Tibial nerve (tissue), 4 donors: ENCODE measurements at regions not wholly inside any gene's neighbourhood (a gene's known extent, or its start where the extent isn't known, plus 50 kb on each side); places are given as distances from the start of the nearest gene placed in this dataset.

Source experiments
- DNase-seq, 2 donors: peaks; one replicate each; pipeline ENCODE4 v3.0.0-alpha.2; 2019; ENCODE audit warnings: low spot score in 2 of 2
- H3K27ac ChIP-seq, 4 donors: fragments of 200-600 bp; sonication (generic) in 3 of 4; one replicate each; pipeline ENCODE4 v1.5.1; 2017 to 2019; ENCODE audit warnings: mild to moderate bottlenecking in 1 of 4
- H3K27me3 ChIP-seq, 2 donors: fragments of 200-600 bp; sonication (generic) in 1 of 2; one replicate each; pipeline versions ENCODE4 v1.5.1 to v1.6.0; 2017 to 2019
- H3K36me3 ChIP-seq, 3 donors: fragments of 200-600 bp; sonication (generic); one replicate each; pipeline ENCODE4 v1.5.1; 2018 to 2019
- H3K4me1 ChIP-seq, 4 donors: fragments of 200-600 bp; sonication (generic) in 3 of 4; one replicate each; pipeline ENCODE4 v1.5.1; 2017 to 2019
- H3K4me3 ChIP-seq, 4 donors: fragments of 200-600 bp; sonication (generic) in 3 of 4; one replicate each; pipeline ENCODE4 v1.5.1; 2017 to 2019; ENCODE audit warnings: mild to moderate bottlenecking in 1 of 4, moderate library complexity in 1 of 4
- H3K9me3 ChIP-seq, 4 donors: fragments of 200-600 bp; sonication (generic) in 3 of 4; one replicate each; pipeline ENCODE4 v1.5.1; 2017 to 2019
- EP300 ChIP-seq, 2 donors: sonication (generic); formaldehyde crosslinking; IDR thresholded peaks; one replicate each; pipeline ENCODE4 v1.6.1; 2017; ENCODE audit warnings: antibody characterized with exemption in 2 of 2, mild to moderate bottlenecking in 1 of 2
- POLR2A ChIP-seq, 2 donors: fragments of 450-650 bp; IDR thresholded peaks; one replicate each; pipeline ENCODE4 v1.6.1; 2017; ENCODE audit warnings: antibody characterized with exemption in 2 of 2, mild to moderate bottlenecking in 2 of 2, moderate library complexity in 2 of 2
- WGBS, 2 donors: methylation state at CpG; one replicate each; pipeline ENCODE4 v1.1.5; 2018; 5-methylcytosine and 5-hydroxymethylcytosine counted together
- TF ChIP-seq, protein P1 (sequence below), 5 experiments: fragments of 200-600 bp in 3 of 5; fragments of 450-650 bp in 2 of 5; sonication (generic) in 3 of 5; IDR thresholded peaks; one replicate each; pipeline ENCODE4 v1.5.1; 2016 to 2019; ENCODE audit warnings: antibody characterized with exemption in 5 of 5, mild to moderate bottlenecking in 3 of 5, moderate library complexity in 2 of 5

DNA sequence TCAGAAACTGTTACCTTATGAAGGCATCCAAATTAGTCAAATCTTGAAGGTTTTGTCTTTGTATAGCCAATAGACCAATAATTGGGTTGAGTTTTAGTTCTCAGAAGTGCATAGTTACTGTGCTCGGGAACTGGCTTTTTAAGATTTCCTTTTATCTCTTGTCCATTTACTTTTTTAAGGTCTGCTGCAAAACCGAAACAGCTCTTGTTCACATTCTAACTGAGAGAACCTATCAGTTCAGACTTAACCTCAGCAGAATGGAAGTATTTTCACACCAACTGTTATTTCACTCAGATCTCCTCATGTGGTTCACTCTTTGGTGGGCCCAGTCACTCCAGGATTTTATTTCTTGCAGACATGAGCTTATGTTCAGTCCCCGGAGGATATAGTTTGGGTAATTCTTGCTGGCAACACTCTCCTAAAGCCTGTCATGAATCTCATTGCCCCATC lies 55.5 kb downstream of the TPBG start:
- WGBS, 2 donors: 71 to 90% methylated on average over 3 of the region's 3 CpGs
- TF ChIP-seq, protein P1, sequence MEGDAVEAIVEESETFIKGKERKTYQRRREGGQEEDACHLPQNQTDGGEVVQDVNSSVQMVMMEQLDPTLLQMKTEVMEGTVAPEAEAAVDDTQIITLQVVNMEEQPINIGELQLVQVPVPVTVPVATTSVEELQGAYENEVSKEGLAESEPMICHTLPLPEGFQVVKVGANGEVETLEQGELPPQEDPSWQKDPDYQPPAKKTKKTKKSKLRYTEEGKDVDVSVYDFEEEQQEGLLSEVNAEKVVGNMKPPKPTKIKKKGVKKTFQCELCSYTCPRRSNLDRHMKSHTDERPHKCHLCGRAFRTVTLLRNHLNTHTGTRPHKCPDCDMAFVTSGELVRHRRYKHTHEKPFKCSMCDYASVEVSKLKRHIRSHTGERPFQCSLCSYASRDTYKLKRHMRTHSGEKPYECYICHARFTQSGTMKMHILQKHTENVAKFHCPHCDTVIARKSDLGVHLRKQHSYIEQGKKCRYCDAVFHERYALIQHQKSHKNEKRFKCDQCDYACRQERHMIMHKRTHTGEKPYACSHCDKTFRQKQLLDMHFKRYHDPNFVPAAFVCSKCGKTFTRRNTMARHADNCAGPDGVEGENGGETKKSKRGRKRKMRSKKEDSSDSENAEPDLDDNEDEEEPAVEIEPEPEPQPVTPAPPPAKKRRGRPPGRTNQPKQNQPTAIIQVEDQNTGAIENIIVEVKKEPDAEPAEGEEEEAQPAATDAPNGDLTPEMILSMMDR (IDR thresholded peaks at IDR 0.05): no peak
- TF ChIP-seq EP300 (IDR thresholded peaks at IDR 0.05) (no peak), POLR2A (IDR thresholded peaks at IDR 0.05) (no peak)
- no peak for DNase-seq
- Histone ChIP-seq H3K36me3 (no peaks in the 10 kb centered on the region), H3K4me3 (no peak overlapping the region), H3K9me3 (no peaks in the 10 kb centered on the region), H3K27me3 (no peaks in the 10 kb centered on the region), H3K27ac (no peak overlapping the region), H3K4me1 (no peaks in the 10 kb centered on the region)

DNA sequence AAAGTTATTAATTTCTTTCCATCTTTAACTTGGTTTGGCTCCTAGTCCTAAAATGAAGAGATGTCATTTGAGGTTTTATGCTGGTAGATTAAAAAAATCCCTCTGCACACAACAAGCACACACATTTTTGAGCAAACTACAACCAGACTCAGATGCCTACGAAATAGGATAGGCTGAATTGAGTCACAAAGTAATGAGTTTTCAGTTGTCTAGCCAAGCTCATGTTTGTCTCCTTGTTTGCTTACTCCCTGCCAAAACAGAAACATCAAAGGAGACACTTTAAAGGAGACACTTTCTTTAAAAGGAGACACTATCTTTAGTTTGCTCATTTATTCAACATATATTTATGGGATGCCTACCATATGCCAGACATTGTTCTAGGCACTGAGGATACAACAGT lies 56.2 kb downstream of the TPBG start:
- Histone ChIP-seq H3K4me3 (no peak overlapping the region), H3K36me3 (no peaks in the 10 kb centered on the region), H3K4me1 (no peaks in the 10 kb centered on the region), H3K27ac (no peak overlapping the region), H3K9me3 (no peaks in the 10 kb centered on the region), H3K27me3 (no peaks in the 10 kb centered on the region)
- TF ChIP-seq, protein P1 (IDR thresholded peaks at IDR 0.05): no peak
- TF ChIP-seq EP300 (IDR thresholded peaks at IDR 0.05) (no peak), POLR2A (IDR thresholded peaks at IDR 0.05) (no peak)
- 42 to 67% methylated on average over 1 of the region's 1 CpG for WGBS, 2 donors
- DNase-seq: no peak

DNA sequence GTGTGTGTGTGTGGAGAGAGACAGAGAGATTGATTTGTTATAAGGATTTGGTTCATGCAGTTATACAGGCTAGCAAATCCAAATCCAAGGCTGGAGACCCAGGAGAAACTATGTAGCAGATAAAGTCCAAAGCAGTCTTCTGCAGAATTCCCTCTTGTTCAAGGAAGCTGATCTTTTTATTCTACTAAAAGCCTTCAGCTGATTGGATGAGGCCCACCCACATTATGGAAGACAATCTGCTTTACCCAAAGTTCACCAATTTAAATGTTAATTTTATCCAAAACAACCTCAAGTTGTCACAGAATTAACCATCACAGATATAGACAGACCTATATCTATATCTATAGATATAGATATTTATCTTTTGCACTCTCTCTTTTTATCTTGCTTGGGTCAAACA lies 67.0 kb downstream of the TPBG start:
- no peak overlapping the region for H3K27ac ChIP-seq

DNA sequence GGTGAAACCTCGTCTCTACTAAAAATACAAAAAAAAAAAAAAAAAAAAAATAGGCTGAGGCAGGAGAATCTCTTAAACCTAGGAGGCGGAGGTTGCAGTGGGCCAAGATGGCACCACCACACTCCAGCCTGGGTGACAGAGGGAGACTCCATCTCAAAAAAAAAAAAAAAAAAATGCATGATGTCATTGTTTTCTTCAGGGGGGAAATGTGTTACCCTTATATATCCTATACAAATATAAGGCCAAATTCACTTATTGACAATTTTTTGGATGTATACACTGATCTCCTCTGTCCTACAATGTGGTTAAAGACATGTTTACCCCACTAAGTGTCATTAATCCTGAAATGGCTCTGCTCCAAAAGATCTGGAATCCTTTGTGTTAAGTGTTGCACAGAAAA lies 73.1 kb downstream of the TPBG start:
- Histone ChIP-seq H3K36me3 (no peaks in the 10 kb centered on the region), H3K4me1 (no peaks in the 10 kb centered on the region), H3K27ac (no peak overlapping the region), H3K27me3 (no peaks in the 10 kb centered on the region), H3K9me3 (no peaks in the 10 kb centered on the region), H3K4me3 (no peak overlapping the region)
- 92 to 97% methylated on average over 2 of the region's 2 CpGs for WGBS, 2 donors
- TF ChIP-seq EP300 (IDR thresholded peaks at IDR 0.05) (no peak), POLR2A (IDR thresholded peaks at IDR 0.05) (no peak)
- TF ChIP-seq, protein P1 (IDR thresholded peaks at IDR 0.05): no peak
- no peak for DNase-seq

More for the DNA sequence above, 67.0 kb downstream of the TPBG start:
- Histone ChIP-seq H3K9me3 (no peaks in the 10 kb centered on the region), H3K36me3 (no peaks in the 10 kb centered on the region), H3K27me3 (no peaks in the 10 kb centered on the region), H3K4me1 (no peaks in the 10 kb centered on the region), H3K4me3 (no peak overlapping the region)
- TF ChIP-seq EP300 (IDR thresholded peaks at IDR 0.05) (no peak), POLR2A (IDR thresholded peaks at IDR 0.05) (no peak)
- TF ChIP-seq, protein P1 (IDR thresholded peaks at IDR 0.05): no peak
- no peak for DNase-seq

DNA sequence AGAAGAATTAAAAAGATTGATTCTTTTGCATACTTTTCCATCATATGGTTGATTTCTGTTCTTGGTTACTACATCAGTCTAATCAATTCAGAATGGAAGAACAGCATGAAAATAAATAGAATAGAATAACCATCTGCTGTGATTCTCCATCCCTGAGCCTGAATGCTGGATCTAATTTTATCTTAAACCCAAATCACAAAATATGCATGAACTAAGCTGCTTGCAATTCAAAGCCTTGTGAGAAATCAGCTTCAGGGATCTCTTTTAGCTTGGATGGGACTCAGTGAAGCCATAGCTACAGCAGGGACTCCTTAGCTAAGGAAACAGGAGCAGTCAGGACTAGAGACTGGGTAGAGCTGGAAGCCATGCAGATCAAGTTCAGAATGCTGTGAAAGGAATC lies 74.1 kb downstream of the TPBG start:
- no peak overlapping the region for H3K27ac ChIP-seq
- TF ChIP-seq, protein P1 (IDR thresholded peaks at IDR 0.05): no peak
- TF ChIP-seq EP300 (IDR thresholded peaks at IDR 0.05) (no peak), POLR2A (IDR thresholded peaks at IDR 0.05) (no peak)
- no peak overlapping the region for H3K4me3 ChIP-seq
- no peaks in the 10 kb centered on the region for H3K27me3 ChIP-seq
- no peaks in the 10 kb centered on the region for H3K4me1 ChIP-seq
- no peak for DNase-seq
- H3K9me3 ChIP-seq: no peaks in the 10 kb centered on the region
- H3K36me3 ChIP-seq: no peaks in the 10 kb centered on the region
